ENCODE measurements at regions not wholly inside any gene's neighbourhood (a gene's known extent, or its start where the extent isn't known, plus 50 kb on each side); places are given as distances from the start of the nearest gene placed in this dataset.

- no peaks in the 10 kb centered on the region for H3K79me2 ChIP-seq (ENCODE audit: low read length)
- H4K20me1 ChIP-seq (ENCODE audit: insufficient read depth, low read length): no peaks in the 10 kb centered on the region
- H2AFZ ChIP-seq (ENCODE audit: low read length): no peak overlapping the region
- no peak for DNase-seq
- H3F3A ChIP-seq (ENCODE audit: insufficient read depth, low read length): no peaks in the 10 kb centered on the region
- no peaks in the 10 kb centered on the region for H3K9me3 ChIP-seq (replicated peaks; ENCODE audit: insufficient read depth, low read length)
- H3K36me3 ChIP-seq (replicated peaks; ENCODE audit: insufficient read depth, low read length): no peaks in the 10 kb centered on the region
- TF ChIP-seq EZH2phosphoT487 (IDR thresholded peaks at IDR 0.05; ENCODE audit: low read length) (no peak), CTCF (IDR thresholded peaks at IDR 0.05; ENCODE audit: low read length) (no peak), EZH2 (optimal IDR thresholded peaks at IDR 0.05; ENCODE audit: low read depth, low read length) (no peak)
- H3K9ac ChIP-seq (ENCODE audit: low read length): no peak overlapping the region
- no peak overlapping the region for H3K27ac ChIP-seq (ENCODE audit: low read length)
- H3K27me3 ChIP-seq (replicated peaks; ENCODE audit: insufficient read depth, low read length): no peaks in the 10 kb centered on the region
- no peak overlapping the region for H3K4me3 ChIP-seq (ENCODE audit: low read length)
- H3K9me2 ChIP-seq (replicated peaks; ENCODE audit: insufficient read depth, low read length): no peaks in the 10 kb centered on the region
- peaks cover 10% of the 10 kb centered on the region for H3K4me1 ChIP-seq (ENCODE audit: low read length)
- H3K4me2 ChIP-seq (ENCODE audit: low read depth, low read length): no peak overlapping the region
These were observed 220.2 kb upstream of the CD96 start for GRCh38 chr3:111321786-111322185.

GRCh38 chr3:111323019-111323418, 219.0 kb upstream of the CD96 start:
- no peak overlapping the region for H3K4me2 ChIP-seq (ENCODE audit: low read depth, low read length)
- no peaks in the 10 kb centered on the region for H3K27me3 ChIP-seq (replicated peaks; ENCODE audit: insufficient read depth, low read length)
- no peaks in the 10 kb centered on the region for H3K79me2 ChIP-seq (ENCODE audit: low read length)
- H3K4me1 ChIP-seq (ENCODE audit: low read length): peaks cover 10% of the 10 kb centered on the region
- no peaks in the 10 kb centered on the region for H4K20me1 ChIP-seq (ENCODE audit: insufficient read depth, low read length)
- H3F3A ChIP-seq (ENCODE audit: insufficient read depth, low read length): no peaks in the 10 kb centered on the region
- H2AFZ ChIP-seq (ENCODE audit: low read length): no peak overlapping the region
- DNase-seq: no peak
- no peaks in the 10 kb centered on the region for H3K9me3 ChIP-seq (replicated peaks; ENCODE audit: insufficient read depth, low read length)
- TF ChIP-seq EZH2 (optimal IDR thresholded peaks at IDR 0.05; ENCODE audit: low read depth, low read length) (no peak), EZH2phosphoT487 (IDR thresholded peaks at IDR 0.05; ENCODE audit: low read length) (no peak), CTCF (IDR thresholded peaks at IDR 0.05; ENCODE audit: low read length) (no peak)
- H3K36me3 ChIP-seq (replicated peaks; ENCODE audit: insufficient read depth, low read length): no peaks in the 10 kb centered on the region
- H3K27ac ChIP-seq (ENCODE audit: low read length): no peak overlapping the region
- H3K4me3 ChIP-seq (ENCODE audit: low read length): no peak overlapping the region
- H3K9me2 ChIP-seq (replicated peaks; ENCODE audit: insufficient read depth, low read length): no peaks in the 10 kb centered on the region
- H3K9ac ChIP-seq (ENCODE audit: low read length): no peak overlapping the region

GRCh38 chr3:111324151-111324550, 217.8 kb upstream of the CD96 start:
- peak overlapping the region; percentile 26; the same call in 1 of the 2 replicates for H3K4me2 ChIP-seq (ENCODE audit: low read depth, low read length)
- no peaks in the 10 kb centered on the region for H3K36me3 ChIP-seq (replicated peaks; ENCODE audit: insufficient read depth, low read length)
- DNase-seq: no peak
- H2AFZ ChIP-seq (ENCODE audit: low read length): no peak overlapping the region
- H3K4me1 ChIP-seq (ENCODE audit: low read length): peaks cover 10% of the 10 kb centered on the region
- H3K9me2 ChIP-seq (replicated peaks; ENCODE audit: insufficient read depth, low read length): no peaks in the 10 kb centered on the region
- H3K27me3 ChIP-seq (replicated peaks; ENCODE audit: insufficient read depth, low read length): no peaks in the 10 kb centered on the region
- no peaks in the 10 kb centered on the region for H4K20me1 ChIP-seq (ENCODE audit: insufficient read depth, low read length)
- H3K4me3 ChIP-seq (ENCODE audit: low read length): no peak overlapping the region
- no peaks in the 10 kb centered on the region for H3K9me3 ChIP-seq (replicated peaks; ENCODE audit: insufficient read depth, low read length)
- H3K9ac ChIP-seq (ENCODE audit: low read length): no peak overlapping the region
- TF ChIP-seq EZH2 (optimal IDR thresholded peaks at IDR 0.05; ENCODE audit: low read depth, low read length): no peak
- no peak for TF ChIP-seq CTCF (IDR thresholded peaks at IDR 0.05; ENCODE audit: low read length)
- no peak for TF ChIP-seq EZH2phosphoT487 (IDR thresholded peaks at IDR 0.05; ENCODE audit: low read length)
- H3F3A ChIP-seq (ENCODE audit: insufficient read depth, low read length): no peaks in the 10 kb centered on the region
- no peak overlapping the region for H3K27ac ChIP-seq (ENCODE audit: low read length)
- H3K79me2 ChIP-seq (ENCODE audit: low read length): no peaks in the 10 kb centered on the region
